Glutamatergic neuron (in vitro differentiated cells): ENCODE measurements at regions not wholly inside any gene's neighbourhood (a gene's known extent, or its start where the extent isn't known, plus 50 kb on each side); places are given as distances from the start of the nearest gene placed in this dataset.

ENCODE experiments used
- DNase-seq: peaks from one replicate; pipeline ENCODE4 v3.0.0; 2022
- H3K27ac Mint-ChIP-seq: one replicate; pipeline ENCODE4 v1.8.0; 2020; ENCODE audit warnings: mild to moderate bottlenecking, mixed read lengths, inconsistent platforms; ENCODE audit not compliant: unreplicated experiment
- H3K27me3 Mint-ChIP-seq: one replicate; pipeline ENCODE4 v1.8.0; 2020; ENCODE audit warnings: mild to moderate bottlenecking, moderate library complexity, mixed read lengths, inconsistent platforms; ENCODE audit not compliant: unreplicated experiment
- H3K36me3 Mint-ChIP-seq: one replicate; pipeline ENCODE4 v1.8.0; 2020; ENCODE audit warnings: mild to moderate bottlenecking, mixed read lengths, inconsistent platforms; ENCODE audit not compliant: unreplicated experiment
- H3K4me1 Mint-ChIP-seq: one replicate; pipeline ENCODE4 v1.8.0; 2020; ENCODE audit warnings: mild to moderate bottlenecking, low read depth, mixed read lengths, inconsistent platforms; ENCODE audit not compliant: unreplicated experiment
- H3K4me3 Mint-ChIP-seq: one replicate; pipeline ENCODE4 v1.8.0; 2020; ENCODE audit warnings: mild to moderate bottlenecking, mixed read lengths, inconsistent platforms; ENCODE audit not compliant: unreplicated experiment
- H3K9me3 Mint-ChIP-seq: one replicate; pipeline ENCODE4 v1.8.0; 2020; ENCODE audit warnings: mild to moderate bottlenecking, moderate library complexity, mixed read lengths, inconsistent platforms; ENCODE audit not compliant: unreplicated experiment
- TF ChIP-seq, protein P1 (sequence below): fragments of 200-600 bp; sonication (generic); IDR thresholded peaks from one replicate; pipeline ENCODE4 v1.5.0; 2021; ENCODE audit not compliant: partially characterized antibody, unreplicated experiment

DNA sequence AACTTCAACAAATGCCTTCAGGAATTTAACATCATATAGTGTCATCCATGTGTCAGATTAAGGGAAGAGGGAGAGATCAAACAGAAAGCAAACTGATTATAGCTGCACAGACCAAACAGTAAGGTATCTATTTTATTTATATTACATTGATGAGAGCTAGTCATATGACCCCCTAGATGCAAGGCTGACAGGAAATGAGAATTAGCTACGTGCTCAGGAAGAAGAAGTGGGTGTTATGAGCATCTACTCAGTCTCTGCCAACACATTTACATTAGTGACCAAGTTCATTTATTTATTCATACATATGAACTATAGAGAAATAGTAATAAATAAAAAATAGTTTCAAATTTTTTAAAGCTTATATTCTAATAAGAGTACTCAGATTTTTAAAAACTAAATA, 787.3 kb downstream of the KCTD16 start:
- no peak for DNase-seq
- no peaks in the 10 kb centered on the region for H3K9me3 Mint-ChIP-seq
- no peaks in the 10 kb centered on the region for H3K27me3 Mint-ChIP-seq
- no peak overlapping the region for H3K4me3 Mint-ChIP-seq
- TF ChIP-seq, protein P1, sequence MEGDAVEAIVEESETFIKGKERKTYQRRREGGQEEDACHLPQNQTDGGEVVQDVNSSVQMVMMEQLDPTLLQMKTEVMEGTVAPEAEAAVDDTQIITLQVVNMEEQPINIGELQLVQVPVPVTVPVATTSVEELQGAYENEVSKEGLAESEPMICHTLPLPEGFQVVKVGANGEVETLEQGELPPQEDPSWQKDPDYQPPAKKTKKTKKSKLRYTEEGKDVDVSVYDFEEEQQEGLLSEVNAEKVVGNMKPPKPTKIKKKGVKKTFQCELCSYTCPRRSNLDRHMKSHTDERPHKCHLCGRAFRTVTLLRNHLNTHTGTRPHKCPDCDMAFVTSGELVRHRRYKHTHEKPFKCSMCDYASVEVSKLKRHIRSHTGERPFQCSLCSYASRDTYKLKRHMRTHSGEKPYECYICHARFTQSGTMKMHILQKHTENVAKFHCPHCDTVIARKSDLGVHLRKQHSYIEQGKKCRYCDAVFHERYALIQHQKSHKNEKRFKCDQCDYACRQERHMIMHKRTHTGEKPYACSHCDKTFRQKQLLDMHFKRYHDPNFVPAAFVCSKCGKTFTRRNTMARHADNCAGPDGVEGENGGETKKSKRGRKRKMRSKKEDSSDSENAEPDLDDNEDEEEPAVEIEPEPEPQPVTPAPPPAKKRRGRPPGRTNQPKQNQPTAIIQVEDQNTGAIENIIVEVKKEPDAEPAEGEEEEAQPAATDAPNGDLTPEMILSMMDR: no peak
- peaks cover 2% of the 10 kb centered on the region for H3K4me1 Mint-ChIP-seq
- H3K27ac Mint-ChIP-seq: no peak overlapping the region
- H3K36me3 Mint-ChIP-seq: no peaks in the 10 kb centered on the region

DNA sequence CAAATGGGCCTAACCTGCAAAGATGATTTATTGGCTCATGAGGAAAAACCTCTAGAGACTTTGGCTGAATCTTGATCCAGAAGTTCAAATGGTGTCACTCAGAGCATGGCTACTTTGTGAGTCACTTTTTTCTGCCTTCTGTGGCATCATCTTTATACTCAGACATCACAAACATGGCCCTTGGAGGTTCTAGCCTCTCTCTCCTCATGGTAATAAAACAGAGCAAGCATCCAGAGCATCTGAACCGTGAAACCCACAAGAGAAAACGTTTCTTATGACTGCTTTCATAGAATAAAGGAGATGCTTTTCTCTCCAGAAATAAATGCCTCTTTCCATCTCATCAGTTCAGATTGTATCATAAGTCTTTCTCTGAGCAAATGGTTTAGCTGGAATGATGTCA, 780.3 kb downstream of the KCTD16 start:
- H3K36me3 Mint-ChIP-seq: no peaks in the 10 kb centered on the region
- no peaks in the 10 kb centered on the region for H3K9me3 Mint-ChIP-seq
- no peak overlapping the region for H3K4me3 Mint-ChIP-seq
- peaks cover 2% of the 10 kb centered on the region for H3K4me1 Mint-ChIP-seq
- DNase-seq: no peak
- TF ChIP-seq, protein P1: no peak
- H3K27ac Mint-ChIP-seq: no peak overlapping the region
- no peaks in the 10 kb centered on the region for H3K27me3 Mint-ChIP-seq

DNA sequence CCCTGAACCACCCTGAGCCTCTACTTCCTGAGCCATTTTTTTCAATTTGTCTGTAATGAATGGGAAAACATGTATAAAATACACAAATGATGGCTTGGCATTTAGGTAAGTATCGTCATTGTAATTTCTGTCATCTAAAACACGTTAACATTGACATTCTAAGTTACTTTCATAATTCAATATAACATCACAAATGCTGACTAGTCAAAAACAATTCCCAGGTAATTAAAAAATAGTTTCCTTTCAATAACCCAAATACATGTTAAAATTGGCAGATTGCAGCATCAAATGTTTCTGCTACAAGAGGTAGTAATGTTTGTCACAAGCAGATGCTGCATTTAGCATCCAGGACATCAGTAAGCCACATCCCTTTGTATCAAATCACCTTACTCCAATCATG, 776.4 kb downstream of the KCTD16 start:
- Mint-ChIP-seq H3K36me3 (no peaks in the 10 kb centered on the region), H3K4me1 (no peaks in the 10 kb centered on the region), H3K9me3 (no peaks in the 10 kb centered on the region), H3K4me3 (no peak overlapping the region), H3K27me3 (no peaks in the 10 kb centered on the region), H3K27ac (no peak overlapping the region)
- TF ChIP-seq, protein P1: no peak
- DNase-seq: no peak

DNA sequence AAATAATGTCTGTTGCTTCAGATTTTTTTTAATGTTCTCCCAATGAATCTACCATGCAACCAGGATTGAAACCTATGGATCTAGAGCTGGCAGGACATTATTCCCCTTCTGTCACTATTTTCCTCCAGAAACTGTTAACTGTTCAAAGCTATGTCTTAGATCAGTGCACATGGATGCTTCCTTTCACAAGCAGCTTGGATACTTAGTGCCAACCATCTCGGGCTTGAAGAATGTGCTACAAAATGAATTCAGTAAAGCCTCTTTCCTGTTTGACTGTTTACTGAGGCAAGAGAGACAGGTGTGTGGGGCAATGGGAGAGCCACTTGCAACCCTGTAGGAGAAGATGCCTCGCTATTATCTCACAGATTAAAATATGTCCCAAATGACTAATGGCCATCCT, 774.8 kb downstream of the KCTD16 start:
- TF ChIP-seq, protein P1: no peak
- H3K9me3 Mint-ChIP-seq: no peaks in the 10 kb centered on the region
- no peaks in the 10 kb centered on the region for H3K36me3 Mint-ChIP-seq
- no peak overlapping the region for H3K4me3 Mint-ChIP-seq
- H3K27me3 Mint-ChIP-seq: no peaks in the 10 kb centered on the region
- H3K27ac Mint-ChIP-seq: no peak overlapping the region
- no peak for DNase-seq
- H3K4me1 Mint-ChIP-seq: no peaks in the 10 kb centered on the region

DNA sequence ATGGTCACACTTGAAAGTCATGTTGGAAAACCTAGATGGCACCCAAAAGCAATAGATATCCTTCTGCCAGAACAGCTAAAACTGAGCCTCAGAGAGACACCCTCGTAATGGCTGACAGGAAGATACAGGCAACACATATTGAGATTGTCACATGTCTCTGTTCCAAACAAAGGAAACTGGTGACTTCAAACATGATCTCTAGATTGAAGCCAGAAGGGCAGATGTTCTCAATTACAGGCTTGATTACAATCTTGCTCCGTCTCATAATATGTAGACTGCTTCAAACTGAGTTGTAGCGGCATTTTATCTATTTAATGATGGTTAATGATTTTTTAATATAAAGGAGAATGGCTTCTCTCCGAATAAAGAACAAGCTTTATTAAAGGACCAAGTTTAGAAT, 774.3 kb downstream of the KCTD16 start:
- no peaks in the 10 kb centered on the region for H3K9me3 Mint-ChIP-seq
- TF ChIP-seq, protein P1: no peak
- no peak overlapping the region for H3K4me3 Mint-ChIP-seq
- H3K27me3 Mint-ChIP-seq: no peaks in the 10 kb centered on the region
- H3K4me1 Mint-ChIP-seq: no peaks in the 10 kb centered on the region
- DNase-seq: no peak
- no peak overlapping the region for H3K27ac Mint-ChIP-seq
- H3K36me3 Mint-ChIP-seq: no peaks in the 10 kb centered on the region
